HL-60 (cell line): ENCODE measurements at regions not wholly inside any gene's neighbourhood (a gene's known extent, or its start where the extent isn't known, plus 50 kb on each side); places are given as distances from the start of the nearest gene placed in this dataset.

Source experiments
- DNase-seq, 2 experiments: peaks; one replicate each; pipeline ENCODE4 v3.0.0-alpha.2; 2010 to 2020; ENCODE audit warnings: low read depth in 1 of 2, low spot score in 1 of 2
- H3K27ac ChIP-seq: fragments of 250-450 bp; sonication (Bioruptor Pico); replicated peaks from 2 replicates; pipeline ENCODE4 v1.5.1; 2020; ENCODE audit warnings: mild to moderate bottlenecking, moderate library complexity
- H3K27me3 ChIP-seq: fragments of 250-450 bp; sonication (Bioruptor Pico); 2 replicates; pipeline ENCODE4 v1.5.1; 2021; ENCODE audit warnings: mild to moderate bottlenecking, moderate library complexity; ENCODE audit not compliant: insufficient read depth, poor library complexity, severe bottlenecking
- H3K4me3 ChIP-seq: replicated peaks from 2 replicates; pipeline ENCODE4 v1.5.1; 2011; ENCODE audit warnings: mild to moderate bottlenecking, control low read depth, low read length; ENCODE audit not compliant: insufficient read depth
- CTCF ChIP-seq: IDR thresholded peaks from one replicate; pipeline ENCODE4 v1.5.1; 2011; ENCODE audit warnings: low read length, control low read depth, inconsistent platforms; ENCODE audit not compliant: insufficient read depth
- GABPA ChIP-seq: IDR thresholded peaks from 2 replicates; pipeline ENCODE4 v1.6.1; 2012; ENCODE audit warnings: low read depth
- POLR2AphosphoS5 ChIP-seq: IDR thresholded peaks from 2 replicates; pipeline ENCODE4 v1.6.1; 2012; ENCODE audit warnings: low read depth
- REST ChIP-seq: IDR thresholded peaks from 2 replicates; pipeline ENCODE4 v1.6.1; 2012; ENCODE audit warnings: low read depth; ENCODE audit not compliant: insufficient replicate concordance
- SPI1 ChIP-seq: IDR thresholded peaks from 2 replicates; pipeline ENCODE4 v1.6.1; 2012; ENCODE audit warnings: low read depth, mild to moderate bottlenecking, borderline replicate concordance

- DNase-seq, result no peak
- TF ChIP-seq POLR2AphosphoS5, result no peak
- TF ChIP-seq CTCF, result no peak
- TF ChIP-seq REST, result no peak
- TF ChIP-seq GABPA, result no peak
- TF ChIP-seq SPI1, result no peak
Measured at GRCh38 chr12:77572371-77572770, 258.3 kb upstream of the NAV3 start.

GRCh38 chr12:77571768-77572167 lies 258.9 kb upstream of the NAV3 start:
- no peak overlapping the region for H3K4me3 ChIP-seq
- TF ChIP-seq GABPA (no peak), REST (no peak), CTCF (no peak), POLR2AphosphoS5 (no peak), SPI1 (no peak)
- no peak overlapping the region for H3K27ac ChIP-seq
- H3K27me3 ChIP-seq, result no peaks in the 10 kb centered on the region
- DNase-seq, result no peak

More at GRCh38 chr12:77572371-77572770, 258.3 kb upstream of the NAV3 start:
- H3K27ac ChIP-seq, result no peak overlapping the region
- no peaks in the 10 kb centered on the region for H3K27me3 ChIP-seq
- H3K4me3 ChIP-seq, result no peak overlapping the region

- no peak for TF ChIP-seq POLR2AphosphoS5
- H3K27me3 ChIP-seq, result no peaks in the 10 kb centered on the region
- no peak for DNase-seq
- H3K4me3 ChIP-seq, result no peak overlapping the region
- H3K27ac ChIP-seq, result no peak overlapping the region
Measured at GRCh38 chr12:77571127-77571526, 259.6 kb upstream of the NAV3 start.

- H3K27ac ChIP-seq, result no peak overlapping the region
- no peak overlapping the region for H3K4me3 ChIP-seq
- no peaks in the 10 kb centered on the region for H3K27me3 ChIP-seq
- no peak for DNase-seq
- TF ChIP-seq GABPA, result no peak
- TF ChIP-seq SPI1, result no peak
- no peak for TF ChIP-seq POLR2AphosphoS5
- TF ChIP-seq CTCF, result no peak
- TF ChIP-seq REST, result no peak
Measured at GRCh38 chr12:77569876-77570275, 260.8 kb upstream of the NAV3 start.
